T1000 (cell line): ENCODE measurements at regions not wholly inside any gene's neighbourhood (a gene's known extent, or its start where the extent isn't known, plus 50 kb on each side); places are given as distances from the start of the nearest gene placed in this dataset.

Source experiments
- DNase-seq: peaks from one replicate; lab custom pipeline; 2025; ENCODE audit warnings: mixed read lengths; lab: John Stamatoyannopoulos, UW

DNA sequence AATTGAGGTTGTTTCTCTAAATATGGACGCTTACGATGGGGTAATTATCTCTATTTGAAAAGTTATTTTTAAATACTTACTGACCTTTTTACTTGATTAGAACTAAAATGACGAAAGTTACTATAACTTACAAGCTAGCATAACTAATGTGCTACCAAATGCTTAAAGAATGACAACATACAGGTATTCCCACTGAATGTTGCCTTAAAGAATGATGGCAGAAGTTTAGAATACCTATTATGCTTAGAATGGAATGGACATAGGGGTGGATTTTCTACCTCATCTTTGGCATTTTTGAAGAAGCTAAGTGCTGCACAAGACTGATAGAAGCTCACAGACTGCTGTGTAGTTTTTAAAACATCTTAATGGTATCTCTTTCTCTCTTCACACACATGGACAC, 284.8 kb downstream of the THBS2 start:
- no peak for DNase-seq

- peak; percentile 72 for DNase-seq
Observed at GRCh38 chr6:168968228-168968627, 285.4 kb downstream of the THBS2 start.

DNA sequence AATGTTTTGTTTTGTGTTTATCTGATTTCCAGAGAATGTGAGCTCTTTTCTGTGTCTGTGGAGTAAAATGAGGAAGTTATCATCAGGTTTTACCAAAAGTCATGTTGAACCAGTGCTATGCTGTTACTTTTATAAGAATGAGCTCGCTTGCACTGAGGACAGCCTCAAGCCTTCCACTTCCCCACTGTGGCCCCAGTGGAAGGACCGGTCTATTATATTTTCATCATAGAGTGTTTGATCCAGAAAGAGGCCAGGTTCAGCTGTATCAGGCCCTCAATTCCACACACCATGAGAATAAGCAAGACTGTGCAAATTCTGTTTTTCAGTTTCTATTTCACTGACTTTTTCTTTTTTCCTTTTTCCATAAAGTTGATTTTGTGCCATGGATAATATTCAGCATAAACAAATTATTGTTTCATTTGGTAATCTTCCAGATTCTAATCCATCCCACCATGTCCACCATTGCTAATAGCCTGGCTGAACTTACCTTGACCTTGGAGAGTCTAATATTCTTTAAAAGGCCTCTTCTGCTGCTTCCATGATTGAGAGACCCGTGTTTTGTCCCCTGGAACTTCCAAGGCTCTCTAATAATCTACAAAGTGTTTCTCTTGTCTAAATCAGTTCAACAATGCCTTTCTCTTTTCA, 286.2 kb downstream of the THBS2 start:
- DNase-seq = no peak

DNA sequence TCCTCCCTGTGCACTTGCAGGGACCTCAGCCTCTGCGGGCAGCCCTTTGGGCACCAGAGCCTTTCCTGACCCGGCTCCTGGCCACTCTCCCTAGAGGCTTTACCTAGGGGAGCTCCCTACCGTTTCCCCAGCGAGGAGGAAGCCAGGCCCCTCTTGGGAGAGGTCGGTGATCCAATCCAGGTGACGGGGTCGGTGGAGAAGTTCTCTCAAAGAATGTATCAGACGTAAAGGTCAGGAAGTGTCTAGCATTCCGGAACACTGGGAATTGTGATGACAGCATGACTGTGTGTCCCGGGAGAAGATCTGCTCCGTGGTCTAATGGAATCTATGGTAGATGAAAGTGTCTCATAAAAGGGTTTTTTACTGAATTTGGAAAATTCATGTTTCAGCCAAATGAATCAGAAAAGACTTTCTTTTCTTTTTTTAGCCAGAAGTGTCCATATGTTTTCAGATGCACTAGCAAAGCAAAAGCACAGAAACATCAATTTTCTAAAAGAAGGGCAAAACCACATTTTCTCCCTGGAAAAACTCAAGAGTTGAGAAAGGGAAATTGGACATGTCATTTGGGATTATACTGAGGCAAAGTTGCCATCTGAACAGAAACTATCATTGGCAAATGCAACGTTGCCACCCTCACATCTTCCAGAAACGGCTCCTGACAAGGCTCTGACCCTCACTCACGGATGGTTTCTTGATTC, 289.4 kb downstream of the THBS2 start:
- DNase-seq = no peak

- no peak for DNase-seq
Observed at GRCh38 chr6:168962886-168963285, 290.8 kb downstream of the THBS2 start.

- DNase-seq = no peak
Observed at GRCh38 chr6:168961264-168961656, 292.4 kb downstream of the THBS2 start.

GRCh38 chr6:168960551-168961263, 292.9 kb downstream of the THBS2 start:
- no peak for DNase-seq

DNA sequence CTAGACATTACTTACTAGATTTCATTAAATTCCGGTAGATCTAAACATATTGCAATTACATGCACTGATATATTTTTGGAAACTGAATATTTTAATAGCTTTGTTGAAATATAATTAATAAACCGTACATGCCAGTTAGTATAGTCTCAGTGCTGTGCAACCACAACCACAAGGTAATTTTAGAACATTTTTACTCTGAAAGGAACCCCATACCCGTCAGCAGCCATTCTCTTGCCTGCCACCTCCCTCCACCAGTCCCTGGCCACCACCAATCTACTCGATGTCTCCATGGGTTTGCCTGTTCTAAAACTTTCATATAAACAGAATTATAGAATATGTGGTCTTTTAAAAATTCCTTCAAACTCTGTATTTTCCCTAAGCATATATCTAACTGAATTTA, 293.9 kb downstream of the THBS2 start:
- DNase-seq = no peak

DNA sequence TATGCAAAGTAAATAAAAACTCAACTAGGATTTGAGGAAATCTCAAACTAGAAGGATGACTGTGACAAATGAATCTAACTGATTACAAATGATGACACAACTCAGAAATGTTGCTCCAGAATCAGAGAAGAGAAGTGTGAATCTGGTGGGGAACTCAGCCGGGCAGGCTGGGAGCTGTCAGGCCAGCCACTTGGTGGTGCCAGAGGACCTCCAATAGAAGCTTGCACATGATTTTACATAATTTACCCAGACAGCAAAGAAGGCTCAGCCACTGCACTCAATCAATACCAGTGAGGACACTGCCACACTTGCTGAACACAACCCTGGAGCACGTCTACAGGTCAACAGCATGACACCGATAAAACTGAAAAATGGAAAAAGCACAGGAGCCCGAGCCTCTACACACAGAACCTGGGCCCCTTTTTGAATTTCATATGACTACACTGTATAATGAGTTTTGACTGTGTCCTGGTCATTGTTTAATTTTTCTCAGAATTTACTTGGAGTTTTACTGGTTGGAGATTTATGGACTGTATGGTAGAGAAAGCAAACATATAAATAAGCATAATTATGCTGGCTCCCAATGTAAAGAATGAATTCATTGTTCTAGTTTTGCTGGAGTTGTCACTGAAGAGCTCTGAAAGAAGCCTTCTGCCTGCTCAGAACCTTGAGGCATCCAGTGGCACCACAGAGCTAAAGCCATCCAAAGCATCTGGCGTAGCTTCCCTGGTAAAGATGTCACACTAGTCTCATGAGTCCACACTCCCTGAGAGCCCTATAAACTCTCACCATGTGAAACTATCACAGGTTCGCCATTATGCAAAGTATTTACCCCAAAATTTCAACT, 296.5 kb downstream of the THBS2 start:
- DNase-seq = peak; percentile 24

DNA sequence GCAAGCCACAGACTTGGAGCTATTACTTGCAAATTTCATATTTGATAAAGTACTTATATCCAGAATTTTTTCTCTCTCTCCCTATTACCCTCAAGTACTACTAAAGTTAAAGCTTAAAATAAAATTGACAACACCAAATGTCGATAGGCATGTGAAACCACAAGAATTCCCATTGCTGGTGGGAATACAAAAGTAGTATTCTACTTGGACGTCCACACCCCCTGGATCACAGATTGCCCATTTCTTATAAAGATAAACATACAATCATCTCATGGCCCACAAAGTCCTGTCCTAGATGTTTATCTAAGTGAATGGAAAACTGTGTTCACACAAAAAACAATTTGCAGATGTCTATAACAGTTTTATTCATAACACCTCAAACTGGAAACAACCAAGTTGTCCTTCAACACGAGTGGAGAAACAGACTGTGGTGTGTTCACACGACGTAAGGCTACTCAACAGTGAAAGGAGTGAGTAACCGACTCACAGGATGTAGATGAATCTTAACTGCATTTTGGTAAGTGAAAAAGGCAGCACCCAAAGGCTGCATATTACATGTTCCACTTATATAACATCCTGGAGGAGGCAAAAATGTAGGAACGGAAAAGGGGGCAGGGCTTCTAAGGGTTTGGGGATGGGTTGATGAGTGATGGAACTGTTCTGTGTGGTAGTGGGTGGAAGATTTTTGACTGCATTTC, 297.4 kb downstream of the THBS2 start:
- DNase-seq = no peak

DNA sequence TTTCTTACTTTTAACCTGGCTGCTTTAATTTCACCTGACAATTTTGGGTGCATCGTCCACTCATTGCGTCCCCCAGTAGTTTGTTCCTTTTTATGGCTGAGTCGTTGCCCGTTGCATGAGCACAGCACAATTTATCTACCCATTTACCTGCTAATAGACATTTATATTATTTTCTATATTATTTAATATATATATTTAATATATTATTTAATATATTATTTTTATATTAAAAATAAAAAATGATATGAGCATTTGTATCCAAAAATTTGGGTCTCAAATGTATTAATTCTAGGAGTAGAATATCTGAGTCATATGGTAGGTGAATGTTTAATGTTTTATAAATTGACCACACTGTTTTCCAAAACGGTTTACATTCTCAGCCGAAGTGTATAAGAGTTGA, 300.2 kb downstream of the THBS2 start:
- DNase-seq = no peak

DNA sequence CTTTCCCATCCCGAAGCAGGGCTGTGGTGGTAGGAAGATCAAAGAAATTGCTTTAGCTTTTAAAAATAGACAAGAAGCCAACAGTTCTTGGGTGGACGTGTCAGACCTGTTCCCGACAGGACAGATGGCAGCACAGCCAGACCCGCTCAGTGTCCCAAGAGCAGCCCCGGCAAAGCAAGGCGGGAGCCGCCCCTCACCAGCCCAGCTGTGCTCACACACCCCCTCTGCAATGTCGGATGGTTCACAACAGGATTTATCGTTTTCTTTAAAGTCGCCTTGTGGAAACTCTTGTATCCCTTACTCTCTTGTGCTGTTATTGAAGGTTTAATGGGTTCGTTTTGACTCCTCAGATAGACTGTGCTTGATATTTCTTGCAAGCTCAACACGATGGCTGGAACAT, 302.4 kb downstream of the THBS2 start:
- DNase-seq = no peak

DNA sequence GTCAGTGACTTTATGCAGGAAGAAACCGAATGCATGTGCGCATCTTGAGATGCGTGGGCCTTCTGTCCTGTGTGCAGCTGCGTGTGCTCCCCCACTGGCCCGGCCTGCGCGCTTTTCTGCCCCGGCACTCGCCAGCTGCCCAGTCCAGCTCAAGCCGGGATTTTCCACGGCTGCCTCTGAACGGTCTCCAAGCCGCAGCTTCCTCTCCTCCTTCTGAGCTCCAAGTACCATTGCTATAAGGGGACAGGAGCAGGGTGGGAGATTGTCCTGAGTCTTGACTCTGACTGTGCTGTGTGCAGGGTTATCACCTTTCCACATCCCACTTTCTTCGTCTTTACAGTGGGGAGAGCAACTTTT, 302.8 kb downstream of the THBS2 start:
- no peak for DNase-seq

GRCh38 chr6:168949981-168950857, 303.4 kb downstream of the THBS2 start:
- DNase-seq = no peak

DNA sequence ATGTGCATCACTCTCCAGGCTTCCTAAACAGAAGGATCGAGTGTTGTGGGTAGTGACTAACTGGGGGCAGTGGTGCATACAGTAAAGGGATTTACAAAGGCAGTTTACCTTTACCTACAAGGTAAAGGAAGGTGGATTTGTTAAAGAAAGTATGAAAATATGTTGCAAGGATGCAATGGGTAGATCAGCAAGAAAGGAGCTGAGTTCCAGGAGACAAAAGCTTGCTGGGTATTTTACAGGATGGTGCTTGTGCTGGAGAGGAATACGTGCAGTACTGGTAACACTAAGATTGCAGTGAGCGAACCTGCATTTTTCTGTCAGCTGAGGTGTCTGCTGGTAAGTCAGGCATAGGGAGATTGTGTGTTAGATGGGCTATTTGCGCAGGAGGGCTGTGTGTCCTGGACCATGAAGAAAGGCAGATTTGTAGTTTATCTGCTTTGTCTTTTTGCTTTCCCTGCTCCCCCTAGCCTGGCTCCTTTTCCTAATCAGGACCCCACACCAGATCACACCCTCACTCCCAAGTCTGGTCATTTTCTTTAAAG, 304.6 kb downstream of the THBS2 start:
- DNase-seq = no peak

DNA sequence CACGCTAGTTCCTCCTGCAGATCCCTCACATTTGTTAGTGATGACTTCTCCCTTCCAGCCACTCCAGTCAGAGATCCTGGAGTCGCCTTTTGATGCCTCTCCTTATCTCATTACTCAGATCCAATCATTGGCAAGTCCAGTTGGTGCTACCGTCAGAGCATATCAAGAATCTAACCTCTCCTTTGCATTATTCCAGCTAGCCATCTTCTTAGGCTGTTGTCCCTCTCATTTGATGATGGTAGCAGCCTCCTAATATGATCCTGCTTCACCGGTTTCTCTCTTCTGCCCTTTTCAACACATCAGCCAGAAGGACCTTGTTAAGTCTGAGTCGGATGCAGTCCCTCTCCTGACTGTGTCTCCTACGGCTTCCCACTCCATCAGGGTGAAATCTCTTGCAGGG, 305.6 kb downstream of the THBS2 start:
- DNase-seq = no peak

GRCh38 chr6:168943231-168943905, 310.3 kb downstream of the THBS2 start:
- DNase-seq = no peak

DNA sequence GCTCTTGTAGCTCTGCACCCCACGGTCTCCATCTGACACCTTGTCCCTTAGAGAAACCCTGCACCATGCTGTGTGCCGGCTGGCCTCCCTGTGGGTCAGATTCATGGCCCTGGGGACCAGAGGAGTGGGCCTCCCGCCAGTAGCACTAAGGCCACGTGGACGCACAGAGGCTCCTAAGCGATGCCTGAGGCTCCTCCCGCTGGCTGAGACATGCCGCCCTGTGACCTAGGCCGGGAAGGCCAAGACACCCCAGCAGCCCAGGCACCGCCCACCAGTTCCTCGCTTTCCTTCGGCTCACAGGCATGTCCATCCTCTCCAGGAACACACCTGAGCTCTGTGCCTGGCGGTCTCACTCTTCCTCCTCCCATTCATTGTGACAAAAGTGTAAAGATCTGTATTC, 311.0 kb downstream of the THBS2 start:
- DNase-seq = no peak

- DNase-seq = no peak
Observed at GRCh38 chr6:168941036-168941435, 312.6 kb downstream of the THBS2 start.

GRCh38 chr6:168939796-168940195, 313.9 kb downstream of the THBS2 start:
- no peak for DNase-seq
